ENCODE measurements at regions not wholly inside any gene's neighbourhood (a gene's known extent, or its start where the extent isn't known, plus 50 kb on each side); places are given as distances from the start of the nearest gene placed in this dataset.
"Not testable (repeated sequence)": the region's sequence is repeated elsewhere in the genome, so short reads cannot be mapped to it uniquely, and the experiment has no call there.

DNA sequence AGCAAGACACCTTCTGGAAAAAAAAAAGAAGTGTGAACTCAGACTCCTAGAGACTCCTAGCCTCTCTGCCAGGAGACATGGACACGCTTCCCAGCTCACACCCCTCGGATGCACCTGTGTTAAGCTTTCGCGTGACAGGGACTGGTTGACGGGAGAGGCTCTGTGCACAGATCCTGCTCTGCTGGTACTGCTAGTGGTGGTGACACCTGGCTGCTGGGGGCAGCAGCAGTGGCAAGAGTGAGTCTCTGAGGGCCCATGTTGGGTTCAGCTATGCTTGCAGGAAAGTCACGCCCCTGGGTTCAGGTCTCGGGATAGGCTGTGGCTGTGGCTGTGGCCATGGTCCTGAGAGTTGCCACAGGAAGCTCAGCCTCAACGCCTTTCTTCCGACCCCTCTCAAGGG is 81.1 kb downstream of the XRCC2 start:
- TF ChIP-seq, protein P1, sequence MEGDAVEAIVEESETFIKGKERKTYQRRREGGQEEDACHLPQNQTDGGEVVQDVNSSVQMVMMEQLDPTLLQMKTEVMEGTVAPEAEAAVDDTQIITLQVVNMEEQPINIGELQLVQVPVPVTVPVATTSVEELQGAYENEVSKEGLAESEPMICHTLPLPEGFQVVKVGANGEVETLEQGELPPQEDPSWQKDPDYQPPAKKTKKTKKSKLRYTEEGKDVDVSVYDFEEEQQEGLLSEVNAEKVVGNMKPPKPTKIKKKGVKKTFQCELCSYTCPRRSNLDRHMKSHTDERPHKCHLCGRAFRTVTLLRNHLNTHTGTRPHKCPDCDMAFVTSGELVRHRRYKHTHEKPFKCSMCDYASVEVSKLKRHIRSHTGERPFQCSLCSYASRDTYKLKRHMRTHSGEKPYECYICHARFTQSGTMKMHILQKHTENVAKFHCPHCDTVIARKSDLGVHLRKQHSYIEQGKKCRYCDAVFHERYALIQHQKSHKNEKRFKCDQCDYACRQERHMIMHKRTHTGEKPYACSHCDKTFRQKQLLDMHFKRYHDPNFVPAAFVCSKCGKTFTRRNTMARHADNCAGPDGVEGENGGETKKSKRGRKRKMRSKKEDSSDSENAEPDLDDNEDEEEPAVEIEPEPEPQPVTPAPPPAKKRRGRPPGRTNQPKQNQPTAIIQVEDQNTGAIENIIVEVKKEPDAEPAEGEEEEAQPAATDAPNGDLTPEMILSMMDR (IDR thresholded peaks at IDR 0.05), result no peak
- H3K27ac Mint-ChIP-seq, result no peak overlapping the region
- H3K4me3 Mint-ChIP-seq, result no peak overlapping the region
- DNase-seq, result no peak
- H3K36me3 Mint-ChIP-seq (ENCODE audit: low read depth), result no peaks in the 10 kb centered on the region
- peaks cover 4% of the 10 kb centered on the region; the same call in 1 of the 2 replicates for H3K9me3 Mint-ChIP-seq
- peaks cover 14% of the 10 kb centered on the region for H3K27me3 Mint-ChIP-seq (ENCODE audit: insufficient read depth)
- peaks cover 7% of the 10 kb centered on the region; the same call in 1 of the 2 replicates for H3K4me1 Mint-ChIP-seq (ENCODE audit: low read depth)

DNA sequence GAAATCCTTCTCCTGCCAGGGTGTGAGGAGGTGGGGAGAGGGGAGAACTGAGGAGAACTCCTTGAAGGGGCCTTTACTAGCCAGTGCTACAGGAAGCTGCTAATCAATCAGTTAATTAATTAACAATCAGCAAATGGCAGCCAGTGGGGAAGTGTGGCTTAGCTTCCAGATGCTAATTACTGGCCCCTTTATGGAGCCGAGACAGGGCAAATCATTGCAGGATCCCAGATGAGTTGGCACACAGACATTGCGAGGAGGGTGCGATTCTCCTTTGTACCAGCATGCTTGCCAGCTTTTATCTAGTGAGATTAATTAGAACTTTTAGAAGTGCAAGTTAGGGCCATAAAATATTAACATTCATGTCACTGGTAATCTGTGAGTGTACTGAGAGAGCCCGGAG is 84.0 kb downstream of the XRCC2 start:
- Mint-ChIP-seq H3K27me3 (ENCODE audit: insufficient read depth) (peaks cover 8% of the 10 kb centered on the region), H3K36me3 (ENCODE audit: low read depth) (no peaks in the 10 kb centered on the region)
- no peak for DNase-seq

DNA sequence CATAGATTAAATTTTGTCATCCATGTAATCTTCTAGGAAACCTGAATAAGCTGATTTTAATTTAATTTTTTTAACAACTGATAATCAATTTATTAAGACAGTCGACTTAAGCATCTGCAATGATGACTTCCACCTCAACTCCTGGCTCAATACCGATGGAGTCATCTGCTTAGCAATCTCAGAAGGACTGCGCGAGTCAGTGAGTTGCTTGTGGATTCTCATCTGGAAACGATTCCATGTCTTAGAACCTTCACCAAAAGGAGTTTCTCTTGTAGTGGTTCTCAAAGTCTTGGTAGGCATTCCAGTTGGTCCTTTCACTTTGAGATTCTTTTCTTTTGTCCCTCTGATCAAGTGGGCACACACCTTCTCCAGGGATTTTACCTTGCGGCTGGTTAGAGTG is 85.5 kb downstream of the XRCC2 start:
- H3K27ac Mint-ChIP-seq, result no peak overlapping the region
- no peak overlapping the region for H3K4me3 Mint-ChIP-seq
- TF ChIP-seq, protein P1 (IDR thresholded peaks at IDR 0.05), result no peak
- H3K4me1 Mint-ChIP-seq (ENCODE audit: low read depth), result peaks cover 8% of the 10 kb centered on the region
- H3K36me3 Mint-ChIP-seq (ENCODE audit: low read depth), result no peaks in the 10 kb centered on the region
- peaks cover 2% of the 10 kb centered on the region; the same call in 1 of the 2 replicates for H3K9me3 Mint-ChIP-seq
- no peak for DNase-seq
- peaks cover 8% of the 10 kb centered on the region for H3K27me3 Mint-ChIP-seq (ENCODE audit: insufficient read depth)

More for the DNA sequence above, 84.0 kb downstream of the XRCC2 start:
- Mint-ChIP-seq H3K4me3 (no peak overlapping the region), H3K9me3 (peaks cover 4% of the 10 kb centered on the region; the same call in 1 of the 2 replicates), H3K4me1 (ENCODE audit: low read depth) (peaks cover 8% of the 10 kb centered on the region), H3K27ac (no peak overlapping the region)
- TF ChIP-seq, protein P1 (IDR thresholded peaks at IDR 0.05), result no peak

DNA sequence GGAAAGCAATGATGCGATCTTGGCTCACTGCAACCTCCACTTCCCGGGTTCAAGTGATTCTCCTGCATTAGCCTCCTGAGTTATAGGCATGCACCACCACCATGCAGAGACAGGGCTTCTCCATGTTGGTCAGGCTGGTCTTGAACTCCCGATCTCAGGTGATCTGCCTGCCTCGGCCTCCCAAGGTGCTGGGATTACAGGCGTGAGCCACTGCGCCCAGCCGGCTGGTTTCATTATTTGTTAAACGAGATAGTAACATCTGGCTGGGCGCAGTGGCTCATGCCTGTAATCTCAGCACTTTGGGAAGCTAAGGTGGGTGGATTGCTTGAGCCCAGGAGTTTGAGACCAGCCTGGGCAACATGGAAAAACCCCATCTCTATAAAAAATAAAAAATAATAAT is 86.1 kb downstream of the XRCC2 start:
- not testable (repeated sequence) for H3K4me1 Mint-ChIP-seq (ENCODE audit: low read depth); H3K9me3 Mint-ChIP-seq; DNase-seq; H3K27me3 Mint-ChIP-seq (ENCODE audit: insufficient read depth); H3K36me3 Mint-ChIP-seq (ENCODE audit: low read depth); H3K4me3 Mint-ChIP-seq; H3K27ac Mint-ChIP-seq

DNA sequence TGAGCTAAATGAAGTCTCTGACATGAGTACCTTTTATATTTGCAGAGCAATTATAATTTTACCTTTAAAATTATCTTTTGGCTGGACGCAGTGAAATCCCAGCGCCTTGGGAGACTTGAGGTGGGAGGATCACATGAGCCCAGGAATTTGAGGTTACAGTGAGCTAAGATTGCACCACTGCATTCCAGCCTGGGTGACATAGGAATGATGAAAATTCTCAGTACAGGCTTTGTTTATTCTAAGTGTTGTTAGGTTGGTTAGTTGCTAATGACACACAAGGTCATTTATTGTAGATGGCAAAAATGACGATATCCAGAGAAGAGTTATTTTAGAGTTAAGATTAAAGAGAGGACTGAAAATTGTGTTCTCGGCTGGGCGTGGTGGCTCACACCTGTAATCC is 87.6 kb downstream of the XRCC2 start:
- TF ChIP-seq, protein P1 (IDR thresholded peaks at IDR 0.05), result no peak
- H3K4me1 Mint-ChIP-seq (ENCODE audit: low read depth), result peaks cover 8% of the 10 kb centered on the region
- peak; percentile 63 for DNase-seq
- no peaks in the 10 kb centered on the region for H3K9me3 Mint-ChIP-seq
- no peaks in the 10 kb centered on the region for H3K36me3 Mint-ChIP-seq (ENCODE audit: low read depth)
- peak overlapping the region; percentile 42; the same call in 1 of the 2 replicates for H3K27ac Mint-ChIP-seq
- H3K27me3 Mint-ChIP-seq (ENCODE audit: insufficient read depth), result peaks cover 2% of the 10 kb centered on the region
- no peak overlapping the region for H3K4me3 Mint-ChIP-seq

DNA sequence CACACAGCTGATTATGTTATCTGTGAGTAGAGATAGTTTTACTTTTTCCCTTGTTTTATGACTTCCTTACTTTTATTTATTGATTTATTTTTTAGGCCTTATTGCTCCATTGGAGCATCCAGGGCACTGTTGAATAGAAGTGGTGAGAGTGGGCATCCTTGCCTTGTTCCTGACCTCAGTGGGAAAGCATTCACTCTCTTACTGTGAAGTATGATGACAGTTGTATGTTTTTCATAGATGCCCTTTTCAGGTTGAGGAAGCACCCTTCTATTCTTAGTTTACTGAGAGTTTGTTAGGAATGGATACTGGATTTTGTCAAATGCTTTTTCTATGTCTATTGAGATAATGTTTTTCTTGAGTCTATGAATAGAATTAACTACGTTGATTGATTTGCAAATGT is 88.6 kb downstream of the XRCC2 start:
- peaks cover 2% of the 10 kb centered on the region for H3K27me3 Mint-ChIP-seq (ENCODE audit: insufficient read depth)
- no peak for DNase-seq
- no peak overlapping the region for H3K27ac Mint-ChIP-seq
- no peak overlapping the region for H3K4me3 Mint-ChIP-seq
- peaks cover 8% of the 10 kb centered on the region for H3K4me1 Mint-ChIP-seq (ENCODE audit: low read depth)
- TF ChIP-seq, protein P1 (IDR thresholded peaks at IDR 0.05), result no peak
- H3K9me3 Mint-ChIP-seq, result no peaks in the 10 kb centered on the region
- H3K36me3 Mint-ChIP-seq (ENCODE audit: low read depth), result no peaks in the 10 kb centered on the region

Measured in HFFc6 (cell line).